GM23248 (cell line): ENCODE measurements at regions not wholly inside any gene's neighbourhood (a gene's known extent, or its start where the extent isn't known, plus 50 kb on each side); places are given as distances from the start of the nearest gene placed in this dataset.

Experiments
- EZH2 ChIP-seq: fragments of 200-600 bp; sonication (generic); IDR thresholded peaks from 2 replicates; pipeline ENCODE4 v1.6.1; 2018; ENCODE audit warnings: antibody characterized with exemption, mild to moderate bottlenecking; ENCODE audit not compliant: insufficient read depth, poor library complexity, severe bottlenecking
- EZH2phosphoT487 ChIP-seq: fragments of 200-600 bp; sonication (generic); IDR thresholded peaks from 2 replicates; pipeline ENCODE4 v1.6.1; 2018; ENCODE audit warnings: antibody characterized with exemption, moderate library complexity, mild to moderate bottlenecking, low read depth; ENCODE audit not compliant: insufficient read depth

- TF ChIP-seq EZH2 (no peak), EZH2phosphoT487 (no peak)
Measured at GRCh38 chr10:21212912-21213311, 312.6 kb downstream of the SKIDA1 start.
